CD4-positive, alpha-beta T cell treated with Interleukin-6 at 100 ng/mL for 8 hours (primary cell): ENCODE measurements at regions not wholly inside any gene's neighbourhood (a gene's known extent, or its start where the extent isn't known, plus 50 kb on each side); places are given as distances from the start of the nearest gene placed in this dataset.
"Not testable (repeated sequence)": the region's sequence is repeated elsewhere in the genome, so short reads cannot be mapped to it uniquely, and the experiment has no call there.

Experiments used
- DNase-seq: peaks from one replicate; pipeline ENCODE4 v3.0.0-alpha.2; 2020; ENCODE audit warnings: mixed read lengths, low spot score

DNA sequence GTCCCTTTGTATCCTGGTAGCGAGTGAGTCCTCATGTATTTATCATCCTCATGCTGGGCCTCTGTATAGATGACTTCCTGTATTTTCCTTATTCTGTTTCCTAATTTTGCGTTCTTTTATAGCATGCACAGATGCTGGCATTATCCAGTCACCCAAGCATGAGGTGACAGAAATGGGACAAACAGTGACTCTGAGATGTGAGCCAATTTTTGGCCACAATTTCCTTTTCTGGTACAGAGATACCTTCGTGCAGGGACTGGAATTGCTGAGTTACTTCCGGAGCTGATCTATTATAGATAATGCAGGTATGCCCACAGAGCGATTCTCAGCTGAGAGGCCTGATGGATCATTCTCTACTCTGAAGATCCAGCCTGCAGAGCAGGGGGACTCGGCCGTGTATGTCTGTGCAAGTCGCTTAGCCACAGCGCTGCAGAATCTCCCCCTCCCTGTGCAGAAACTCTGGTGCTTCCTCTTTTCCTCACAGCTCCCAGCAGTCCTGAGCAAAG is 183.1 kb upstream of the PRSS58 start:
- peak; percentile 29 for DNase-seq

DNA sequence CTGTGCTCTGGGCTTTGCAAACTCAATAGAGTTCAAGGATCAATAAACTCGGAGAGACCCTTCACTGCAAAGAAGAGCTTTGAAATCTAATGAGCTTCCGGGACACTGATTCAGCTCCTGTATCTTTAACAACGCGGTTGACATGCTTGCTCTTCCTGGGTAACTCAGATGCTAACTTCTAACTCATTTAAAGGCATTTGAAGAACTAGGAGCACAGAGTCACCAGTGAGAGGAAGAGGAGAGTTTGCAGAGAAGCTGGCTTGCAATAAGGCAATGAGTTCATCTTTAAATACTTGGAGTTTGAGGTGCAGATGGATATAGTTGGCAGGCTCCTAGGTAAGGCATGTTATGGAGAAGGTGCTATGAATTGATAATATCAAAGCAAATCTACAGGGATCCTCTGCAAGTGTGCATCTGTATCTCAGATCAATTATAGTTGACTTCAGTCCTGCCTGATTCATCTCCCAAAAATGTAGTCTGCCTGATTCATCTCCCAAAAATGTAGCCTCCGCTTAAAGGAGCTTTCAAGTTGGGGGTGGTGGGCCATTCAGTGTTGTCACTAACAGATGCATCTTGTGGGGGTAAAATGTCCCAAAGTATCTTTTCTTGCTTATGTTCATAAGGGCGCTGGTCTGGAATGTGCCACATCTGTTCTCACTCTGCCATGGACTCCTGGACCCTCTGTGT is 182.5 kb upstream of the PRSS58 start:
- DNase-seq: no peak

DNA sequence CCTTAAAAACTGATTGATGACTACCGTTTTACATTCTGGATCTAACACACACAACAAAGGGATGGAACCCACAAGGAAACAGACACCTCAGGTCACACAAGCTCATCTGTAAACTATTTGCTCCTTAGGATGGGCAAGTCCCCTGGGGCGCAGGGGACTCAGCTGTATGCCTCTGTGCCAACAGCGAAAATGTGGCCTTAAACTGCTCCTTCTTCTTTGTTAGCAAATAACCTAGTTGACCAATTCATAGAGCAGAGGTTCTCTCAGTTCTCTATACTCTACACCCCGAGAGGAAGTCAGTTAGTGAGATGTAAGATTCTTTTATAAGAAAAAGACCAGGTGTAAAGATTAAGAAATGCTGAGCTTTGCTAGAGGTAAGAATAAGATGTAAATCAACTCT is 181.9 kb upstream of the PRSS58 start:
- DNase-seq: no peak

DNA sequence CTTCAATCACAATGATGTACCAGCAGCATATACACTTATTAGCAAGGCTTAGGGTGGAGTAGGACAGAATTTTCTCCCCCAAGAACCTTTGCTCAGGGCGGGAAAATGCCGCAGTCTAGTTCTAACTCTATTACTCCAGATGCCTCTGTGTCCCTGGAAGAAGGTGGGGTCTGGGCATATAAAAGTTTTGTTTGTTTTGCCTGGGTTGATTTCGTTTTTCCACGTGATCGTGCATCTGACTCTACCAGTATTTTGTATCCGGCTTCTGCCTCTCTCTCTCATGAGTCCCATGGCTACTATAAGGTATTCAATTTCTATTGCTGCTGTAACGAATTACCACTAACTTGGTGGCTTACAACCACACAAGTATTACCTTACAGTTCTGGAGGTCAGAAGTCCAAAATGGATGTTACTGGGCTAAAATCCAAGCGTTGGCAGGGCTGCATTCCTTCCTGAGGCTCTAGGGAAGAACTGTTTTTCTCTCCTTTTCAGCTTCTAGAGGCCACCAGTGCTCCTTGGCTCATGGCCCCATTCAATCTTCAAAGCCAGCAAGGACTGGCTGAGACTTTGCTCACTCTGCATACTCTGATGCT is 181.2 kb upstream of the PRSS58 start:
- DNase-seq: no peak

DNA sequence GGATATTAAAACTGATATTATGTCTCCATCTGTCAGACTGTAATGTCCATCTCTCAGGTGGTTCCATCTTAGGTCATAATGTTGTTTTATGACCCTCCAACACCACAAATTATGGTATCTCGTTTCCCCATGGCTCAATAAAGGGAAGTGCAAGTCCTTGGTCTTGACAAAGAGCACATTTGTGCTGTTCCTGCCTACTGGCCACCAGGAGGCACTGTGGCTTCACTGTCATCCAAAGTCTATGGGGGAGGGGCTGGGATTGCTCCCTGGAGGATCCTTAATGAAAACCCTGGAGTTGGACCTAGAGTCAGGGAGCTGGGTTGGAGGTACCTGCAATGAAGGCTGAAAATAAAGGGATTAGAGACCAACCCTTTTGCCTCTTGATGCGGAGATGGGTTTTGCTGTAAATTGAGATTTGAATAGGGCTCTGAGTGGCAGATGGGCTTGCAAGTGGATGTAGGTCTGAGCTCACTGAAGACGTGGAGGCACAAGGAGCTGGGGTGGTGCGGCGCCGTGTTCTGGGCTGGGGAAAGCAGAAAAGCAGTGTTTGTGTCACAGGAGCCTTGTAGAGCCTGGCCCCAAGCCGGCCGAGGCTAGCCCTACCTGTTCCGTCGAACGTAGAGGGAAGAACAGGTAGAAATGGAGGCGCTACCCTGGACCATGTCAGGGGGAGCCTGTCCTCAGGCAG is 180.5 kb upstream of the PRSS58 start:
- DNase-seq: peak; percentile 24

DNA sequence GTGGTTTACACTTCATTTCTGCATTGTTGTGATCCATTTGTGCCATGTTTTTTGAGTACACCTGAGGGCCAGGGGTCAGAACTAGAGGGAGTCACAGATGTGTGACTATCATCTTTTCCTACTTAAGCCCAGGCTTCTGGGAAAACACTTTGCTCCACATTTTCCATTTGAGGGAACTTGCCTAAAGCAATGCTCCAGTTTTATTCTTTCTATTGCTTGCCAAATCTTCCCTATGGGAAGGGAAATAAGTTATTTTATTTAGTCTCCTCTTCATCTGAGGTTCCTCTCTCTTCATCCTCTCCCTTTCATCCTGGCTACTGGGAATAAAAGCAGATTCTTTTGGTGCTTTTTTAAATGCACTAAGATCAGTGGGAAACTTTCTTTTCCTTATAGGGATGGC is 179.9 kb upstream of the PRSS58 start:
- DNase-seq: no peak

DNA sequence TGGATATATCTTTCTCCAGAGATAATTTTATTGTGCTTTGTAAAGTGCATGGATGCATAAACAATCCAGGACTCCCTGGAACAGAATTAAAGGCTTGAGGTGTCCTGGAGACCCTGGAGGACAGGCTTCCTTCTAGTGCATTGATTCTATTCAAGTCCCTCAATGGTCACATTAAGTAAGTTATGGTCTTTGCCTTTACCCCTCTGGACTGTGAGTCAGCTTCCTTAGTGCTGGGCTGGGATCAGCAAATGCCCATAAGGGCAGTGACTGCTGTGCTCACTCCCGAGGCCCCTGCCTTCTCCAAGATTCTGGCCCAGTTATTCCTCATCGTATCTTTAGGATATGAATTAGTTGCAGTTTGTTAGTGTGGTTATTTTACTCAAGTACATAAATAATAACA is 178.7 kb upstream of the PRSS58 start:
- no peak for DNase-seq

DNA sequence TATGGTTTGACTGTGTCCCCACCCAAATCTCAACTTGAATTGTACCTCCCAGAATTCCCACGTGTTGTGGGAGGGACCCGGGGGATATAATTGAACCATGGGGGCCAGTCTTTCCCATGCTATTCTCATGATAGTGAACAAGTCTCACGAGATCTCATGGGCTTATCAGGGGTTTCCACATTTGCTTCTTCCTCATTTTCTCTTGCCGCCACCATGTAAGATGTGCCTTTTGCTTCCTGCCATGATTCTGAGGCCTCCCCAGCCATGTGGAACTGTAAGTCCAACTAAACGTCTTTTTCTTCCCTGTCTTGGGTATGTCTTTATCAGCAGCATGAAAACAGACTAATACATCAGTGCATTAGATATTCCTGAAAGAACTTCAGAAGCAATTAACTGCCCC is 177.7 kb upstream of the PRSS58 start:
- not testable (repeated sequence) for DNase-seq

DNA sequence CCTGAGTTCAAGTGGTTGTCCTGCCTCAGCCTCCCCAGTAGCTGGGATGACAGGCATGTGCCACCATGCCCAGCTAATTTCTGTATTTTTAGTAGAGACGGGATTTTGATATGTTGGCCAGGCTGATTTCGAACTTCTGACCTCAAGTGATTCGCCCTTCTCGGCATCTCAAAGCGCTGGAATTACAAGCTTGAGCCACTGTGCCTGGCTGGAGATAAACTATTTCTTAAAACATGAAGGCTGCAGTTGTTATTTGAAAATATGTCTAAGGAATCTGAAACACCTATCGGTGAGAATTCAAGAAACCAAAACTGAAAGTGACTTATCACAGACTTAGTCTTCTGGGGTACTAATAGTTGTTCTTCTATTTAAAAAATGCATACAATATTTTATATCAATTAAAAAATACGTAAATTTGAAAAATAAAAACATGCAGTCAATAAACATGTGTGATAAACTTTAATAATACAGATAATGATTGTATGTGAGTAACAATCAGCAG is 176.9 kb upstream of the PRSS58 start:
- DNase-seq: no peak

DNA sequence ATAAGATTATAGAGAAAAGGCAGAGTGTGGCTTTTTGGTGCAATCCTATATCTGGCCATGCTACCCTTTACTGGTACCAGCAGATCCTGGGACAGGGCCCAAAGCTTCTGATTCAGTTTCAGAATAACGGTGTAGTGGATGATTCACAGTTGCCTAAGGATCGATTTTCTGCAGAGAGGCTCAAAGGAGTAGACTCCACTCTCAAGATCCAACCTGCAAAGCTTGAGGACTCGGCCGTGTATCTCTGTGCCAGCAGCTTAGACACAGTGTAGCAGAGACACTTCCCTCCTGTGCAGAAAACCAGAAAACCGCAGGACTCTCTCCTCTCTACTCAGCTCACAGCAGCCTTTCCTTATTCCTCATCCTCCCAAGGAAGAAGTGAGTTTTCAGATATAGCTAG is 176.3 kb upstream of the PRSS58 start:
- not testable (repeated sequence) for DNase-seq

DNA sequence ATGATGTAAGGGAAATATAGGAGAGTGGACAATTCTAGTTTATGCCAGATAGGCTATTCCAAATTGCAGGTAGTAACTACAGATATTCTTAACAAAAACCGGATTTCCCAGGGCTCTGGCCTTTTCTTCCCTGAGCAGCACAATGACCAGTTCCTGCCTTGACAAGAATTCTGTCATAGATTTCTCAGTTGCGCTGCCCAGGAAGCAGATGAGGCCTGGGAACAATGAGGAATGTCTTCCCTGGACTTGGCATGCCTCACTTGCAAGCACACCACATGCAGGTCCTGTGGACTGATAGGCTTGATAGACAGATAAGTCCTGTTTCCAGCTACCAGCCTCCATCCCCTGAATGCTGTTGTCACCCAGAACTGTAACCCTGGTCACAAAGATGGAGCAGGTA is 174.5 kb upstream of the PRSS58 start:
- DNase-seq: no peak

DNA sequence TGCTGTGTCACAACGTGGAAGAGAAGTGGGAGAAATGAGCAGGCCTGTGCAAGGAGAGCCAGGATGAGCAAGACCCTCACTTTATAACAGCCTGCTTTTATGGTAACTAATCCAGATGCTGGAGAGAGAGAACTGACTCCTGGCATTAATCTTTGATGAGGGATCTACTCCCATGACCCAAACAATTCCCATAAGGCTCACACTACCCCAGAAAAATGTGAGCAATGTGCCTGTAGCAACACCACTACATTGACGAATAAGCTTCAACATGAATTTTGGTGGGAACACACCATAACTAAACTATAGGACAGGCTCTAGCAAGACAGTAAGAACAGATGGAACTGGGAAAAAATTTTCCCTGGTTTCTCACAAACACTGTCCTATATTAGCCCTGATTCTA is 173.6 kb upstream of the PRSS58 start:
- no peak for DNase-seq

DNA sequence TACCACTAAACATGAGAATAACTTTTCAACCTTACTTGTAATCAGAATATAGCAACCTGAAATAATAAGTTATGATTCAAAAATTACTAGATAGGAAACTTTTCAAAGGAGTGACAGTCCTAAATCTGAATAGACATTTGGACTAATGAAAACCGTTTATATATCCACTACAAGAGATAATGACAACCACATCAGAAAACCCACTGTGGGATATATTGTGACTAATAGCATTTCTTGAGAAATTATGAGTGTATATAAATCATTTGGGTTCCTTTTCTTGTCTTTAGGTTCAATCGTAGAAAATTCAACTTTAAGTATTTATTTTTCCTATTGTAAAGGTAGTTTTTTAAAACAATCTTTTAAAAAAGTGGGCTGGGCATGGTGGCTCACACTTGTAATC is 170.2 kb upstream of the PRSS58 start:
- no peak for DNase-seq

DNA sequence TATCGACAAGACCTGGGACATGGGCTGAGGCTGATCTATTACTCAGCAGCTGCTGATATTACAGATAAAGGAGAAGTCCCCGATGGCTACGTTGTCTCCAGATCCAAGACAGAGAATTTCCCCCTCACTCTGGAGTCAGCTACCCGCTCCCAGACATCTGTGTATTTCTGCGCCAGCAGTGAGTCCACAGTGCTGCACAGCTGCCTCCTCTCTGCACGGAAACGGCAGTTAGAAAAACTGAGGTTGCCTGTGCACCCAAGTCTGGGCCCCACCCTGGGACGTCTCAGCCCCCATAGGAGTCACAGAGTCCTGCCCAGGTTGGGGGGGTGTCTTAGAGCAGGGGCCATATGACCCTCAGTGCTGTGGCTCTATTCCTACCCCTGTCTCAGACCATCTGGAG is 167.4 kb upstream of the PRSS58 start:
- DNase-seq: no peak

DNA sequence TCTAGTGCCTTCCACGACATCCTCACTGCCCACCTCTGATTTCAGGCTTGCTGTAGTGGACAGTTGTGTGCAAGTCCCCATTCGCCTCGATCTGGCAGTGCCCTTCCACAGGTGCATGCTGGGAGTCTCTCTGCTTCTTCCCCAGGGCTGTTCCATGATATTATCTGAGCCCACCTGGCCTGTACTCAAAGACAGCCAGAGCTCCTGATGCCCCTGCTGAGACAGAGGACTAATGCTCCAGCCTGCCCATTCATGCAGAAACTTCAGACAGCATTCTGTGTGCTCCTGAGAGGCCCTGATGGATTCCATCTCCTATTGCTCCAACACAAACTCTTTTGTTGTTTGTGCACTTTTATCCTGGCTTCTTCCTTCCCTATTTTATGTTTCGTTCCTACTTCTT is 164.8 kb upstream of the PRSS58 start:
- no peak for DNase-seq

DNA sequence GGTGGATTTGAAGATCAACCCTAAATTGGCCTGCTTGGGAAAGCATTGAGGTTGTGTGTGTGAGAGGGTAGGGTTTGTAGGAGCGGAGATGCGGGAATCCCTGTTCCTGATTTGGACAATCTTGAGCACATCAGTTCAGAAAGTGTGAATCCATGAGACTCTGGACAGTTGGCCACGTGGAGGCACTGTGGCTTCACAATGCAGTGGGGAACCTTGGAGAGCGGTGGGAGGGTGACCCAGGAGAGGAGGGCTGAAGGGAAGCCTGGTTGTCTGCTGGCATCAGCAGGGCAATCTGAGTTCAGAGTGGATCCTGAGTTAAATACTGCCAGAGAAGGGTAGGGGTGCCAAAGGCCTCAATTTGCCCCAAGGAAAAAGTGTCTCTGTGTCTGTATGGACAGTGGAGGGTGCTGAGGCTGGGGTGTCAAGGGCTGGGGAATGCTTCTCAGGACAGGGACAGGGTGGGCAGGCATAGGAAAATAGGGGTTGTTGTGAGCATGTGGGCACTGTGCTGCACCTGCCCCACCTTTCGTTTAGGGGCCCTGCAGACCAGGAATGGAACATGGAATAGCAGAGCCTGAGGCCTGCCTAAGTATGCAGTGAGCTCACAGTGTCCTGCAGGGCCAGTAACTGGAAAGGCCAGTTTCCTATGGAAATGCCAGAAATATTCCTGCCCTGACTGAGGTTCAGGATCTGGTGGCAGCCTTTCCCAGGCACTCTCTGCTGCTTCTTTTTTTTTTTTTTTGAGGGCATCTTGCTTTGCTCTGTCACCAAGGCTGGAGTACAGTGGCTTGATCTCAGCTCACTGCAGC is 162.9 kb upstream of the PRSS58 start:
- no peak for DNase-seq

DNA sequence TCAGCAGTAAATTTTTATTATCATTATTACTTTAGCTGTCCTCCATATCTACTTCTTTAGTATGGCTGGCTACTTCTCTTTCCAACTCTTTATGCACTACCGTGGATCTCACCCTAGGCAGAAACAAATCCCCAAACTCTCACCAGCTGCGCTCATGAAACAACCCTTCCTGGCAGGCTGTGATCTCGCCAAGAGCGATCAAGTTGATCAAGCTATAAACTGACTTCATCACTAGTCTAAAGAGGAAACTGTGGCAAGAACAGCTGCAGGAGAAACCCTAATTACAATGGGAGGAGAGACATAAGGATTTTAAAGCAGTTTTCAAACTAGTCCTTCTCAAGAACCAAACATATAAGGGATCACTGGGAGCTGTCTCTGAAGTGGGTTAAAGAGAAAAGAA is 160.5 kb upstream of the PRSS58 start:
- no peak for DNase-seq

DNA sequence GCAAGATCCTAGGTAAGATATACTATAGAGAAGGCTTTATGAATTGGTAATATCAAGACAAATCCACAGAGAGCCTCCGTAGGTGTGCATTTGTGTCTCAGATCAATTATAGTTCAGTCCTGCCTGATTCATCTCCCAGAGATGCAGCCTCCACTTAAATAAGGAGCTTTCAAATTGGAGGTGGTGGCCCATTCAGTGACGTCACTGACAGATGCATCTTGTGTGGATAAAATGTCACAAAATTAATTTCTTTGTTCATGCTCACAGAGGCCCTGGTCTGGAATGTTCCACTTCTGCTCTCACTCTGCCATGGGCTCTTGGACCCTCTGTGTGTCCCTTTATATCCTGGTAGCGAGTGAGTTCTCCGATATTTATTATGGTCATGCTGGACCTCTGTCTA is 157.1 kb upstream of the PRSS58 start:
- DNase-seq: no peak

DNA sequence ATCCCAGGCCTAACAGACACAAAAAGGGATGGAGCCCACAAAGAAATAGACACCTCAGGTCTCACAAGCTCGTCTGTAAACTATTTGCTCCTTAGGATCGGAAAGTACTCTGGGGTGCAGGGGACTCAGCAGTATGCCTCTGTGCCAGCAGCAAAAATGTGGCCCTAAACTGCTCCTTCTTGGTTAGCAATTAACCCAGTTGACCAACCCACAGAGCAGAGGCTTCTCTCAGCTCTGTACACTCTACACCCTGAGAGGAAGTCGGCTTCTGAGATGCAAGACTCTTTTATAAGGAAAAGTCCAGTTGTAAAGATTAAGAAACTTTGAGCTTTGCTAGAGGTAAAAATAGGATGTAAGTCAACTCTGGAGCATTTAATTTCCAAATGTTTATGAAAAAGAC is 156.3 kb upstream of the PRSS58 start:
- DNase-seq: no peak

DNA sequence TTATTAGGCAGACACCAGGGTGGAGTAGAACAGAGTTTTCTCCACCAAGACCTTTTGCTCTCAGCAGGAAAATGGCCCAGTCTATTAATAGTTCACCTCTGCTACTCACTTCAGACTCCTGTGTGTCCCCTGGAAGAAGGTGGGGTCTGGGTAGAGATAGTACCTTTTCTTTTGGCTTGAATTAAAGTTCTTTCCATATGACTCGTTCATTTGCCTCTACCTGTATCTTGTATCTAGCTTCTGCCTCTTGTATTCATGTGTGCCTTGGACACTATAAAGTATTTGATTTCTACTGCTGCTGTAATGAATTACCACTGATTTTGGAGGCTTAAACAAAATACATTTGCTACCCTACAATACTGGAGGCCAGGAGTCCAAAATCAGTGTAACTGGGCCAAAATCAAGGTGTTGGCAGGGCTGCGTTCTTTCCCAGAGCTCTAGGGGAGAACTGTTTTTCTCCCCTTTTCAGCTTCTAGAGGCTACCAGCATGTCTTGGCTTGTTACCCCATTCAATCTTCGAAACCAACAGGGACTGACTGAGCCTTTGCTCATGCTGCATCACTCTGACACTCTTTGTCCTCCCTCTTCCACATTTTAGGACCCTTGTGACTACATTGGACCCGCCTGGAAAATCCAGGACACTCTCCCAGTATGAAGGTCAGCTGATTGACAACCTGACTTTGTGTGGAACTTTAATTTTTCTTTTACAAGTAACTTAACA is 155.6 kb upstream of the PRSS58 start:
- no peak for DNase-seq

DNA sequence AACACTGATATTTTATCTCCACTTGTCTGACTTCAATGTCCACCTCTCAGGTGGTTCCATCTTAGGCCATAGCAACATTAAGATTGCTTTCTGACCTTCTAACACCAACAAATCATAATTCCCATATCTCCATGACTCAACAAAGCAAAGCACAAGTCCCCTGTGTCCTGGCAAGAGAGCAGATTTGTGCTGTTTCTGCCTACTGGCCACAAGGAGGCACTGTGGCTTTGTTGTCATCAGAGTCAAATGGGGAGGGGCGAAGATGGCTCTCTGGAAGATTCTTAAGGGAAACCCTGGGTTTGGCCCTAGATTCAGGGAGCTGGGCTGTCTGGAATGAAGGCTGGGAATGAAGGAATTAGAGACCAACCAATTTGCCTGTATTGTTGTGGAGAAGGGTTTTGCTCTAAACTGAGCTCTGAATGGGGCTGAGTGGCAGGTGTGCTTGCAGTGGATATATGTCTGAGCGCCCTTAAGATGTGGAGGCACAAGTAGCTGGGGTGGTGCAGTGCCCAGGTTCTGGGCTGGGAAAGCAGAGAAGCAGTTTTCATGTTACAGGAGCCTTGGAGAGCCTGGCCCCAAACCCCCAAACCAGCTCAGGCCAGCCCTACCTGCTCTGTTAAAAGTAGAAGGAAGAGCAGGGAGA is 154.8 kb upstream of the PRSS58 start:
- peak; percentile 48 for DNase-seq
